Activated CD4-positive, alpha-beta T cell treated with anti-CD3 and anti-CD28 coated beads for 48 hours (primary cell): ENCODE measurements at regions not wholly inside any gene's neighbourhood (a gene's known extent, or its start where the extent isn't known, plus 50 kb on each side); places are given as distances from the start of the nearest gene placed in this dataset.
"Not testable (repeated sequence)": the region's sequence is repeated elsewhere in the genome, so short reads cannot be mapped to it uniquely, and the experiment has no call there.

ENCODE experiments used
- DNase-seq: peaks from one replicate; pipeline ENCODE4 v3.0.0-alpha.2; 2020

DNA sequence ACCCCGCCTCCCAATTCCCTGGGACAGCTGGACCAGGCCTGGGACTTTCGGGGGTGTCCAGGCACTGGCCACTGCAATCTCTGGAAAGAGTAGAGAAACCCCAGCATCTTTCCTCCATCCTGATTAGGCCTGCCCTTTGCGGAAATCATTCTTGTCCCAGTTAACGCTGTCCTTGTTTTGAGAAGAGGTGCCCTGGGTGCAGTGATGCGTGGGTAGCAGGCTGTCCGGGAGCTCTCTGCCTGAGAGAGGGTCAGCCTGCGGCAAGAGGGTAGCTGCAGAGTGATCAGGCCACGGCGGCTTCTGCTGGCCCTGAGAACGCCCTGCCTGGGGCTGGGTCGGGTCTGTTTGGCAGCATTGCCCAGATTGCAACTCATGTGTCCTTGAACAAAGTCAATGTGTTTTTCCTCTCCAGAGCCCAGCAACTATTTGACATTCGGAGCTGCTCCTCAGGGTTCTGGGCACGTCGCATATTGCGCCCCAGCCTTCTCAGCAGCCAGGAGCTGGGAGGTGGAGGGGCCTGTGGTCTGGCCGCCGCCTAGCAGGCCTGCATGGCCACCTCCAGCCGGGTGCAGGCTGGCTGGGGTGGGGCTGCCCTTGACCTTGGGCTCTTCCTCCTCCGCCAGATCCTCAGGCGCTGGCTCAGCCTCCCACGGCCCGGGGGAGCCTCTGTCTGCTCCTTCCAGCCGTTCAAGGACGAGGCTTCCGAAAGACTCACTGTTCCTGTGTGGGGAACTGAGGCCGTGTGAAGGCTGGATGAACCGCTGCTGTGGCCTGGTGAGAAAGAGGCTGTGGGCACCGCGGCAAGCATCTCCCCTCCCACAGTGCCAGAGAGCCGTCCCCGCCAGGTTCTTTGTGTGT, 150.1 kb upstream of the ZNF469 start:
- not testable (repeated sequence) for DNase-seq

DNA sequence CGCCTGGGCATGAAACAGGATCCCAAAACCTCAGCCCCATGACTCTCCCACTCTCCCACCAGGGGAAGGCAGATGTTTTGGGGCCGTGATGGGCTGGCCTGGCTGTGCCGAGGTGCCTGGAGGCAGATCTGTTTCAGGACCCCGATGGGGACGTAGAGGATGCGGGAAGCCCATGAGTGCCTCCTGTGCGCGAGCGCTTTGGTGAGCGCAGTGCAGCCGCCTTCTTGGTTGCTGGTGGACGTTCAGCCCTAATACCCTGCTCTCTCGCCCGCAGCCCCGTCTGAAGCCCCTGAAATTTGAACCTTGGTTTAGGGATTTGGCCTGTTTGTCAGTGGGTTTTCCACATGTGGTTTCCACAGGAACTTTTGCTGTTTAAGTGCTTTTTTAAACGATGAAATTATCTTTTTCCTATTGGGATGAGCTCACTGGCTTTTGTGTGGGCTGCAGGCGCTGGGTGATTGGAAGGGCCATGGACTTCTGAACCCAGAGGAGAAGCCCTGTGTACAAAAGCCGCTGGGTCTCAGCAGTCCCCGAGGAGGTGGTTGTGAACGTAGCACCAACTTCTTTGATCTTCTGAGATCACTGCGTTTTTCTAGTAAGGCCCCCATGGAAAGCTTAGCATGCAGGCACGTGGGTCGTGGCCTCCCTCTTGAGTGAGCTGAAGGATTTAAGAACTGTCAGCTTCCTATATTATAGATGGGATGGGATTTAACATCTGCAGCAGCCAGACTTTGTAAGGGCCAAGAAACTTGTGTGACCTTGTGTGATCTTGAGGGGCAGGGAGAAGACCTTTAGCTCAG, 148.9 kb upstream of the ZNF469 start:
- not testable (repeated sequence) for DNase-seq

DNA sequence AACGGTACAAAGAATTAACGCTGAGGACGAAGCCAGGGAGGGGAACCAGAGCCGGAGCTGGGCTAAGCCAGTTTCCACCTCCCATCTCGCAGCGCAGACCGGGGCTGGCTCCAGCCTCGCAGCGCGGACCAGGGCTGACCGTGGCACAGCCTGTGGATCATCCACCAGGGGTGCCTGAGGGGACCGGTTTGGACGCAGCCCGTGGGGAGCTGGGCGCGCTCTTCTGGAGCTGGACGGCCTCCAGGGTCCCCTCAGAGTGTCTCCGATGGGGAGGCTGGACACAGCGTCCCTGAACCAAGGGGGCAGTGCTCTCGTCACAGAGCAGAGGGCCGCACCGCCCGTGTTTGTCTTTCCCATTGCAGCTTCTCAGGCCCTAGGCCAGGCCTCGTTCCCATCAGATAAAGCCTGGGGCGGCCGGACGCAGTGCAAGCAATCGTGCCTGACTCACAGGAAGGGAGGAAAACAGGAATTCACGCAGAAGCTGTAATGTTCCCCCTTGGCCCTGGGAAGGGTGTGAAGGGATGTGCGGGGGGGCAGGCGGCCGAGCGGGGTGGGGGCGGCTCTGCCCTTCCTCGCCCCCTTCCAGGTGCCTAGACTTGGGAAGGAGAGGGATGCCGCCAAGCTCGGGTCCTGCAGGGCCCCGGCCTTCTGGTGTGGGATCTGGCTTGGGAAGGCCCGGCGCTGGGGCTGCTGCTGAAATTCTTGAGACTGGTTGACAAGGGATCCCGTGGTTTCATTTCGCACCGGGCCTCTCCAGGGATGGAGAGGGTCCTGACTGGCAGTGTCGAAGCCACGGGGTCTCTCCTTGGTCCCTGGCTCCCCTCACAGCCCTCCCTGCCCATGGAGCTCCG, 148.1 kb upstream of the ZNF469 start:
- not testable (repeated sequence) for DNase-seq

DNA sequence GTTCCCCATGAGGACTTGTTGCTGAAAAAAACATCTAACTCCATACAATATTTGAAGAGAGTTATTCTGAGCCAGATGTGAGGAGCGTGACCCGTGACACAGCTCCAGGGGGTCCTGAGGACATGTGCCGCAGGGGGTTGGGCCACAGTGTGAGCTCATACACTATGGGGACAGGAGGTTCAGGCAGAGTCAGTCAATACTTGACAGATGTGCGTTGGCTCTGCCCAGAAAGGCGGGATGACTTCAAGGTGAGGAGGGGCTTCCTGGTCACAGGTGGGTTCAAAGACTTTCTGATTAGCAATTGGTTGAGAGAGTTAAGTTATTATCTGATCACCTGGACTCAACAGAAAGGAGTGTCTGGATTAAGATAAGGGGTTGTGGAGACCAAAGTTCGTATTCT, 147.1 kb upstream of the ZNF469 start:
- not testable (repeated sequence) for DNase-seq

DNA sequence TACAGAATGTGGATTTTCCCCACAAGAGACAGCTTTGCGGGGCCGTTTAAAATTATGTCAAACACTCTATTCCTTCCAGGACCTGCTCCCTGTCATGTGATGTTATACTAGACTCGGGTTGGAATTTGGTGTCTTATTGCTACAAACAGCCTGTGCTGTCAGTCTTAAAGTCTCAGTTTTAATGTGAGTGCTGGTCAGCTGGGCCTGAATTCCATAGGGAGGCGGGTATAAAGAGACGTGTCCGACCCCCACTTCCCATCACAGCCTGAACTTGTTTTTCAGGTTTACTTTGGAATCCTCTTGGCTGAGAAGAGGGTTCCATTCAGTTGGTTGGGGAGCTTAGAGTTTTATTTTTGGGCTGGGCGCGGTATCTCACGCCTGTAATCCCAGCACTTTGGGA, 146.5 kb upstream of the ZNF469 start:
- DNase-seq = not testable (repeated sequence)

DNA sequence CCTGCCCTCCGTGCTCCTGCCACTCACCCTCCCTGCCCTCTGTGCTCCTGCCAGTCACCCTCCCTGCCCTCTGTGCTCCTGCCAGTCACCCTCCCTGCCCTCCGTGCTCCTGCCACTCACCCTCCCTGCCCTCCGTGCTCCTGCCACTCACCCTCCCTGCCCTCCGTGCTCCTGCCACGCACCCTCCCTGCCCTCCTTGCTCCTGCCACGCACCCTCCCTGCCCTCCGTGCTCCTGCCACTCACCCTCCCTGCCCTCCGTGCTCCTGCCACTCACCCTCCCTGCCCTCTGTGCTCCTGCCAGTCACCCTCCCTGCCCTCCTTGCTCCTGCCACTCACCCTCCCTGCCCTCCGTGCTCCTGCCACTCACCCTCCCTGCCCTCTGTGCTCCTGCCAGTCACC, 145.4 kb upstream of the ZNF469 start:
- not testable (repeated sequence) for DNase-seq

DNA sequence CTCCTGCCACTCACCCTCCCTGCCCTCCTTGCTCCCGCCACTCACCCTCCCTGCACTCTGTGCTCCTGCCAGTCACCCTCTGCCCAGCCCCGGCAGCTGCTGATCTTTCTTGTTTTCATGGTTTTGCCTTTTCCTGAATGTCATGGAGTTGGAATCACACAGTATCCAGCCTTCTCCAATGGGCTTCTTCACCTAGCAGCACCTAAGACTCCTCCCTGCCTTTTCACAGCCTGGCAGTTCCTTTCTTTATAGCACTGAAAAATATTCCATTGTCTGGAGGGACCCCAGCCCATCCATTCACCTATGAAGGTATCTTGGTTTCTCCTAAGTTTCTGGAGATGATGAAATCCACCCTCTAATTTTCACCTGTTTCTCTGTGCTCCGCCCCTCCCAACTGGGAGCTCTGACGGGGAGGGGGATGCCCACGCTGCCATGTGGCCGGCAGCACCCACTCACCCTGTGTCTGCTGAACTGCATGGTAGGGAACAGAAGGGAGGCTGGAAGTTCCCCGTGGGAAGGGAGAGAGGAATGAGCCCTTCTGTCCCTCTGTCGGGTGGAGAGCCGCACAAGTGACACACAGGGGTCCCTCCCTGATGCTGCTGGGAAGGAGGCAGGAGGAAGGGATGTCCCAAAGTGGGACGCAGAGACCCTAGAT, 144.9 kb upstream of the ZNF469 start:
- not testable (repeated sequence) for DNase-seq

DNA sequence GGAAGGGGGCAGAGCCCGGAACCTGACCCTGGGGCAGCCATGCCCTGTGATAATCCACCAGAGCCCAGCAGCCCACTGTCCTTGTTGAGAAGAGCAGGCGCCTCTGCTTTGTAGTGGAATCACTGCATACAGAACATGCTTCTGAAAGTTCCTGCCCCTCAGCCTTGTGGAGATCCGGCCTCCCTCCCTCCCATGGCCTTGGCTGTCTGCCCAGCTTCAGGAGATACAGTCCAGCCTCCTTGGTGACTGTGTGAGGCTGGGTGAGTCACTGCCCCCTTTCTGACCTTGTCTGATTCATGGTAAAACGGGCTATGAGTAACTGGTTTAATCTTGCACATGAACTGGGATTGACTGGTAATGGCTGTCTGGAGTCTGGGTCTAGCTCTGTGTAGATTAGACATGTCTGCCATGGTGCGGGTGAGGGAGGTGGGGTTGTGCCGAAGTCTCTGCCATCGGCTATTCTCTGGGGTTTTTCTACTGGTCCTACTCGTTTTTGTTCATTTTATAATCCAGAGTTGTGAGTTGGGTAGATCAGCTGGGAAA, 144.0 kb upstream of the ZNF469 start:
- DNase-seq = peak; percentile 71

DNA sequence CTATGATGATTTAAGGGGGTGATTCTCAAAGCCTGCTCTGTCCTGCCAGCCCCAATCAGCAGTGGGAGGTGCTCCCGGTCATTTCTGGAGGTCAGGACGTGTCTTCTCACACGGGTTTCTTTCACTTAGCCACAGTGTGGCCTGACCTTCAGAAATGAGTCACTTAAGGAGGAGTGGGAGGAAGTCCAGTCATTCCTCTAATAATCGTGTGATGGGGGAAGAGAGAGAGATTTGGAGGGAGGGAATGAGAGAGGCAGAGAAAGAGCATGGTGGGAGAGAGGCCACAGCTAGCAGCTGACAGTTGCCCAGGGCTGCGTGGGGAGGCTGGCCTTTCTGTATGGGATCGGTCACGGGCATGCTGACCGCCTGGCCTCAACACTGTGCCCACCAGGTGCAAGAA, 142.6 kb upstream of the ZNF469 start:
- DNase-seq = not testable (repeated sequence)

DNA sequence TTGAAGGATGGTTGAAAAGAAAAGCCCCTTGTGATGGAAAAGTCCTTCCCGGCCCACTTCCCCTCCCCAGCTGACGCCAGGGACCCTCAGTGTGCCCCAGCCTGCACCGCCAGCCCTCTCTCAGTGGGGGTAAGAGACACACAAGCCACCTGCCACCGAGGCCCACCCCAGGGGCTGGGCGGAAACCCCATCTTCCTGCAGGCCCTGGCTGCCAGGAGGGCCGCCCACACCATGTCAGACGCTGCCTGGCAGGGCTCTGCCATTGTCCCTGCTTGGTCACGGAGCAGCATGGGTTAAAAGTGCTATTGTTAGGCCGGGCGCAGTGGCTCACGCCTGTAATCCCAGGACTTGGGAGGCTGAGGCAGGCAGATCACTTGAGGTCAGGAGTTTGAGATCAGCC, 142.0 kb upstream of the ZNF469 start:
- not testable (repeated sequence) for DNase-seq

DNA sequence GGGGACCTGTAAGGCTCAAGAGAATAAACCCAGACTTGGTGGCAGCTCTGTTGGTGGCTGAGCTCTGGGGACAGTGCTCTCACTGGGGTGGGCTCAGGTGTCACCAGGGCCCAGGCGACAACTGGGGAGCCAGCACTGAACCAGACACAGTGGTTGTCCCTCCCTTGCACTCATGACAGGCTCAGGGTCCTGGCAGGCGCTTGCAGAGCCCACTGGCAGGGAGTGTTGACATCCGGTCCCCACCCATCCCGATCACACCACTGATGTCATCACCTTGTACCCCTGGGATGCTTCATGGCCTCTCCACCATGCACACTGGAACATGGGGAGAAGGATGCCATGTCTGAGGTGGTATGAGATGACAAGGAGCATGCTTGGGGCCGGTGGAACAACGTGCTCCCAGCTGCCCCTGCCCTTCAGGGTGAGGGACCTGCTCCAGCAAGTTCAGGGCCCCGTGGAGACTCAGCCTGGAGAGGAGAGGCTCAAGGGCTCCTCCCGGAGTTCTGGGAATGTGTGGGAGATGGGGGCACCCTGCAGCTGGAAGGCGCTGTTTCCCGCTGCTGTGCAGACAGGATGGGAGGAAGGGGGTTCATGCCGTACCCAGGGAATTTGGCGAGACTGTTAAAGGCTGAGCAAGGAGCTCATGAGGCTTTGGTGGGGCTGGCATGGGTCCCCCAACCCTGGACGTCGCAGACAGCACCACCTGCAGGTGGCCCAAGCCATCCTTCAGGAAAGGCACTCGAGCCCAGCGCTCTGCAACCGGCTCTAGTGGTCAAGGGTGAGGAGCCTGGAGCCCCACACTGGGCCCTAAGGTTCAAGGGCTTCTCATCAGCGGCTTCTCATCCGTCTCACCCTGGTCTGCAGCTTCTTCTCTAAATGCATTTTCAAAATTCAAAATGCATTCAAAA, 141.1 kb upstream of the ZNF469 start:
- not testable (repeated sequence) for DNase-seq

DNA sequence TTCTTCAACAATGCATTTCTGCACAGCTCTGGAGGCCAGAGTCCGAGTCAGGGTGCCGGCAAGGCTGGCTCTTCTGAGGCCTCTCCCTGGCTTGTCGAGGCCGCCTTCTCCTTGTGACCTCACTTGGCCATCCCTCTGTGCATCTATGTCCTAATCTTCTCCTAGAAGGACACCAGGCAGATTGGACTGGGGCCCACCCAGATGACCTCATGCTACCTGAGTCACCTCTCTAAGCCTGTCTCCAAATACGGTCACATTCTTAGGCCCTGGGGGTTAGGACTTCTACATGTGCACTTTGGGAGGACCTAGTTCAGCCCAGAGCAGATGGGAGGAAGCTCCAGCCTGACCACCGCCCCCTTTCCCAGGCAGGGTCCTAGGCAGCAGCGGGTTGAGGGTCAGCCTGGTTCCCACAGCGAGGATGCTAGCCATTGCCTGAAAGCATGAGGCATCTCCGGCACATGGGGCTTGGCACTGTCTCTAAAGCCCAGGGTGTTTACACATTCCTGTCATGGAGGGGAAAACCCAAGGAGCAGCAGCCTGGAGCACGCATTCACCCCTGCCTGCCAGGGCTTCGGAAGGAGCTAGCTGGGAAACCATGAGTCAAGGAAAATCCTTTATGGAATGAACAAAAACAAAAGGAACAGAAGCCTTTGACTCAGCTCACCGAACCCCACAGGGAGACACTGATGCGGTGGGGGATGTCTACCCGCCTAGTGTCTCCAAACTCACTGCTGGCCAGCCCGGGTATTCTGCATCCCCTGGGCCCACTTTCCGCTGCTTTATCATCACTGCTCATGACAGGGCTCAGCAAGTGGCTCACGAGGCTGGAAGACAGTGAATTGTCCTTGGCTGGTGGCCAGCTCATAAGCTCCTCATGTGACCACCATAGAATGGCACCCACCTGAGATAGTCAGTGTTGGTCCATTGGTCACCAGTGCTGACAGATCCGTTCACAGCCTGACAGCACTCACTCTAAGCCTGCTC, 140.2 kb upstream of the ZNF469 start:
- not testable (repeated sequence) for DNase-seq

DNA sequence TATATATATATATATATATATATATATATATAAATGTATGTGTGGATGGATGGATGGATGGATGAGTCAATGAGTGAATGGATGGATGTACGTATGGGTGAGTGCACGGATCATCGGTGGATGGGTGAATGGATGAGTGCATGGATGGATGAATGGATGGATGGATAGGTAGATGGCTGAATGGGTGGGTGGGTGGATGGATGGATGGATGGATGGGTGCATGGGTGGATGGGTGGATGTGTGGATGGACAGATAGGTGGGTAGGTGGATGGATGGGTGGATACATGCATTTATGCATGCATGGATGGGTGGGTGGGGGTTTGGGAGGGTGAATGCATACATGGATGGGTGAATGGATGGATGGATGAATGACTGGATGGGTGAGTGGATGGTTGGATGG, 138.8 kb upstream of the ZNF469 start:
- DNase-seq = not testable (repeated sequence)

DNA sequence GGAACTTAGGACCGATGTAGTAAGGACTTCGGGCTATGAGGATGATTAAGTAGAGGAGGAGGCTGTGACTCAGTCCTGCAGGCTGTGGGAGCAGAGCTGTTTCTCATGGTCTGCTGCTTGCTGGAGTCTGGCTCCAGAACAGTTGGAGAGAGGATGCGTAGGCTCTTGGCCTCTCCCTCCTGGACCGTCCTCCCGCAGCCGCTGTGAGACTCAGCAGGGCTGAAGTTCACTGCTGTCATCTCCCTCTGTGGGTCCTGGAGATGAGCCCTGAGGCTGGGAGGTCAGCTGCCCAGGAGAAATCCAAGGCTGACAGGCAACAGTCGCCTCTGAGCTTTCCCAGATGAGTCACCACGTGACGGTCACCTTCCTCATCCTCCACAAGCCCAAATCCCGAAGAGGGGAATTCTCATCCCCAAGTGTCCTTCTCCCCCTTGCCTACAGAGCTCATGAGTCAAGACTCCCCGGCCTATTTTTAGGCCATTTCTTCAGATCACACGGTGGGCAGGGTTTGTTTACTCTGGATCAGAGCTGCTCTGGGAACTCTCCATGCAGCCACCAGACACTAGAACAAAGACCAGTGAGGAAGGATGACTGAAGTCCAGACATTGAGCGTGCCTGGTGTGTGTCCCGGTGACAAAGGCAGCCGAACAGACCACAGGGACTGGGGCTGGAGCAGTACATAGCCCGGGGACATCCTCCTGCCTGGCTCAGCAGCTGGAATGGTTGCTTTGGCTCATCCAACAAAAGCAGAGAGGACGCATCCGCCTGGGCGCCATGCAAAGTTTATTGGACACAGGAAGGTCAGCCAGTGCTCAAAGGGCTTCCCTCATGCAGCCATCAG, 137.3 kb upstream of the ZNF469 start:
- DNase-seq = not testable (repeated sequence)

DNA sequence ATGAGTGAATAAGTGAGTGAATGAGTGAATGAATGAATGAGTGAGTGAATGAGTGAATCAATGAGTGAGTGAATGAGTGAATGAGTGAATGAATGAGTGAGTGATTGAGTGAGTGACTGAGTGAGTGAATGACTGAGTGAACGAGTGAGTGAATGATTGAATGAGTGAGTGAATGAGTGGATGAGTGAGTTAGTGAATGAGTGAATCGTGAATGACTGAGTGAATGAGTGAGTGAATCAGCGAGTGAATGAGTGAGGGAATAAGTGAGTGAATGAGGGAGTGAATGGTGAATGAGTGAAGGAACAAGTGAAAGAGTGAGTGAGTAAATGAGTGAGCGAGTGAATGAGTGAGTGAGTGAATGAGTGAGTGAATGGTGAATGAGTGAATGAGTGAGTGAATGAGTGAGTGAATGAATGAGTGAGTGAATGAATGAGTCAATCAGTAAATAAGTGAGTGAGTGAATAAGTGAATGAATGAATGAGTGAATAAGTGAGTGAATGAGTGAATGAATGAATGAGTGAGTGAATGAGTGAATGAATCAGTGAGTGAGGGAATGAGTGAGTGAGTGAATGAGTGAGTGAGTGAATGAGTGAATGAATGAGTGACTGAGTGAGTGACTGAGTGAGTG, 135.7 kb upstream of the ZNF469 start:
- DNase-seq = not testable (repeated sequence)

DNA sequence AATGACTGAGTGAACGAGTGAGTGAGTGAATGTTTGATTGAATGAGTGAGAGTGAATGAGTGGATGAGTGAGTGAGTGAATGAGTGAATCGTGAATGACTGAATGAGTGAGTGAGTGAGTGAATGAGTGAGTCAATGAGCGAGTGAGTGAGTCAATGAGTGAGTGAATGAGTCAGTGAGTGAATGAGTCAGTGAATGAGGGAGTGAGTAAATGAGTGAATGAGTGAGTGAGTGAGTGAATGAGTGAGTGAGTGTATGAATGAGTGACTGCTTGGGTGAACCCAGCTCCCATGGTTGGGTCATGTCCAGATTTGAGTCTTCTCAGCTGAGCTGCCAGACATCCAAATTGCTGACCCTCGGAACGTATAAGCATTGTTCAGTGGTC, 135.2 kb upstream of the ZNF469 start:
- not testable (repeated sequence) for DNase-seq

DNA sequence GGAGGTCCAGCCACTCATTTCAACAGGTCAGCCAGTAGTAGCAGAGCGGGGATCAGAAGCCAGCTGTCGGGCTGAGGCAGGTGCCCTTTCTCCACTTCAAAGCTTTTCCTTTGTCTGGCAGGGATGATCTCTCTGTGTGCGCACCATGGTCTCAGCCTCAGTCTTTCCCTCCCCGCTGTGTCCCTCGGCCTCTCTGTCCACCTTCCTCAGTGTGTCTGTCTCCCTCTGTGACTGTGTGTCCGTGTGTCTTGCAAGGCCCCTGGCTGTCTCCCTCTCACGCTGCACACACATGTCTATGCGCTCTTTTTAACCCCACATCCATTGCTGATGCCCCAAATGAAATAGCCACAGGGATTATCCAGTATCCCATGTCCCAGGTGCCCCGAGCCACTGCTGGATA, 134.0 kb upstream of the ZNF469 start:
- not testable (repeated sequence) for DNase-seq

DNA sequence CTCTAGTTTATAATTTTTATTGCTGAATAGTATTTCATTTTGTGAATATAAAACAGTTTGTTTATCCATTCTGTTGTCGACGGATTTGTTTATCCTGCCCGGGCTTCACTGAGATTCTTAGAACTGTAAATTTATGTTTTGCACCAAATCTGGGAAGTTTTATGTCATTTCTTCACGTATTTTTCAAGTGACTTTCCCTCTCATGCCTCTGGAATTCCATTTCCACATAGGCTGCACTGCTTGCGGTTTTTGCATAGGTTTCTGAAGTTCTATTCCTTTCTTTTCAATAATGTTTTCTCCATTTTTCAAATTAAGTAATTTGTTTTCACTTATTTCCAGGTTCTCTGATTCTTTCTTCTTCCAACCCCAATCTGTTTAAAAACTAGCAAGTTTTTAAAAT, 132.4 kb upstream of the ZNF469 start:
- not testable (repeated sequence) for DNase-seq
